RCC 7860 (cell line): ENCODE measurements at regions not wholly inside any gene's neighbourhood (a gene's known extent, or its start where the extent isn't known, plus 50 kb on each side); places are given as distances from the start of the nearest gene placed in this dataset.

Source experiments
- DNase-seq: peaks from one replicate; pipeline ENCODE4 v3.0.0-alpha.2; 2015; ENCODE audit warnings: low spot score
- FAIRE-seq: peaks from 2 replicates; lab custom pipeline; 2012; peaks lifted over from hg19 to GRCh38; lab: Jason Lieb, UNC

DNA sequence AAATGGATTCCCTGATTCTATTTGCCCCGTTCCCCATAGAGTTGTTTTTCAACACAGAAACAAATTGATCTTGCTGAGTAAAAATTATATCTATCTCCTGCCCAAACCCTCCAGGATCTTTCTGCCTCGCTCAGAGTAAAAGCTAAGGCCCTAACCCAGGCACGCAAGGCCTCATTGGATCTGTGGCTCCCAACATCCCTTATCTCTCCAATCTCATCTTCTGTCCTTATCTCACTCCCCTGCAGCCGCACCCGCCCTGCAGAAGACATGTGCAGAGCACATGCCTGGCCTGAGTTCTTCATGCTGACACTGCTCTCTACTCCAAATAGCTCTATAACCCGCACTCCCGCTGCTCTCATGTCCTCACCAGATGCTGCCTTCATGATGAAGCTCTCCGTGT lies 543.8 kb upstream of the ZFP42 start:
- FAIRE-seq (no peak), DNase-seq (no peak)

DNA sequence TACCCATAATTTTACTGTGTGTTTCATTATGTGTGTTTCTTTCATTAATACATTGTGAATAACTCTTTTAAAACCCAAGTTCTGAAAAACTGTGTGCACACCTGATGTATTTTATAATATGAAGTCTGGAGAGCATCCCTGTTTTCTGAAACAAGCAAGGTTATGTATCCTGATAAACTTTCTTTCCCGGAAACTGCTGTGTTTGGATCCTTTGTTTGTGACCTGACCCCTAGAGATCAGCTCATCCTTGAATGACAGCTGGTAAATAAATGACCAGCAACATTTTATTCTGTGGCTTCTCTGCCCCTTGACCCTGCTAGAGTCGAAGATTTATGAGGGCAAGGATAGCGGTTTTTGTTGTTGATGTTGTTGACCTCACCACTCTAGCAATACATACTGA lies 535.6 kb upstream of the ZFP42 start:
- no peak for FAIRE-seq
- no peak for DNase-seq

DNA sequence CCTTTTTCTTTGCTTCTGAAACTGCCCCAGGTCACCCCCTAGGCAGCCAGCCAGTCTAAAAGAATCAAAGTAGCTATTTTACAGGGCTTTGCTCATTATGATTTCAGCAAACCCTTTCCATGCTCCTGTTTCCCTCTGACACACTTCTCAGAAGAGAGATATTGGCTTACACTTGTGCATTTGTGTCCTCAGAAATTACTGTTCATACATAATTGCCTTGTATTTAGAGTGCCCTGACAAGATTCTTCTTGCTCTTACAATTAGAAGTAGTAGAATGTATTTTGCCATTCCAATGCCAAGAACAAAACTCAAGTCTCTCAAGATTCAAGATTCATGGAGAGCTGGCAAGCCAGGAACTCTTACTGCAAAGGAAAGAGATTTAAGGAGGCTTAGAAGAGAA lies 531.0 kb upstream of the ZFP42 start:
- DNase-seq (no peak), FAIRE-seq (no peak)

DNA sequence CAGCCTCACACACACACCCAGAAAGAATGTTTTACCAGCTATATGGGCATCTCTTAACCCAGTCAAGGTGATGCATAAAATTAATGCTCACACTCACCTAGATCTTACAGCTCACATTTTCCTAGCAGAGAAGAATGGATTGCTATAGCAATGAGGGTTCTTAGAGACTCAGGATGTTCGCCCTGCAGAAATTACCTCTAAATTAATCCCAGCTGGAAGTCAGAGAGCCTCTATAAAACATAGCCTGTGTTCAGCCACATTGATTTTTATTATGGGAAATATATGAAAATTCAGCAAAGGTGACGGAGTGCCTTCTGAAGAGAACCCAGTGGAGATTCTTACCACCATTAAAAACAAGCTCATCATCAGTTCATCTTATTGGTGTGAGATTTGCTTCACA lies 528.3 kb upstream of the ZFP42 start:
- FAIRE-seq = no peak
- no peak for DNase-seq

- no peak for DNase-seq
- FAIRE-seq = no peak
Measured at GRCh38 chr4:187469627-187470026, 525.9 kb upstream of the ZFP42 start.

DNA sequence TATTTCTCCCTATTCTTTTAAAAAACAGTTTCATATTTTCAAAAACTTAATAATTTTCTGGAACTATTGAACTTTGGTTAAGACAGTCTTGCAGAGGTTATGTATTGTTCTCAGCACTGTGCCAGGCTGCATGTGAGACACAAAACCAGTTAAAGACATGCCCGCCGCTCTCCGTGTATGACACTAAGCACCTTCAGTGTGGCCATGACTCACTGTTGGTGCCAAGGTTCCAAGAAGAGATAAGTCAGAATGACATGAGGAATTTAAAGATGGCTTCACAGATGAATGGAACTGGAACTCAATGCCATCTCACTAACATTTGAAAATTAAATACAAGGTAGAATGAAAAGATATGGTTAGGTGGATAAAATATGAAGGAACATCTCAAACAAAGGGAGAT lies 525.5 kb upstream of the ZFP42 start:
- DNase-seq (no peak), FAIRE-seq (no peak)

DNA sequence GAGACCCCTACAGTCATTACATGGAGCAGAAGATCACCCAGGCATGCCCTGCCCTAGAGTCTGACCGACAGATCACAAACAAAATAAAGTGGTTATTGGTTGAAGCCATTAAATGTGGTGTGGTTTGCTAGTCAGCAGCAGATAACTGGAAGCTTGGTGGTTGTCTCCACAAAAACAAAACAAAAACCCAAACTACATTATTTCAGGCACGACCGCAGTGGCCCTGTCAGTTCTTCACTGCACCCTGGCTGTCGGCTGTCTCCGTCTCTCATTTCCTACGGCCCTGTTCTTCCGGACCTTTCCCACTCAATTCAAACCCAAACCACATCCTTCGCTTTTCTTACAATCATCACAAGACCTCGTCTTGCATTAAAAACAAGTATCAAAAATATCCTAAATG lies 521.3 kb upstream of the ZFP42 start:
- DNase-seq (no peak), FAIRE-seq (no peak)

- DNase-seq (no peak), FAIRE-seq (no peak)
Measured at GRCh38 chr4:187475901-187476300, 519.7 kb upstream of the ZFP42 start.

- FAIRE-seq = no peak
- DNase-seq = no peak
Measured at GRCh38 chr4:187477224-187477623, 518.3 kb upstream of the ZFP42 start.

- no peak for DNase-seq
- no peak for FAIRE-seq
Measured at GRCh38 chr4:187478292-187479140, 517.1 kb upstream of the ZFP42 start.

DNA sequence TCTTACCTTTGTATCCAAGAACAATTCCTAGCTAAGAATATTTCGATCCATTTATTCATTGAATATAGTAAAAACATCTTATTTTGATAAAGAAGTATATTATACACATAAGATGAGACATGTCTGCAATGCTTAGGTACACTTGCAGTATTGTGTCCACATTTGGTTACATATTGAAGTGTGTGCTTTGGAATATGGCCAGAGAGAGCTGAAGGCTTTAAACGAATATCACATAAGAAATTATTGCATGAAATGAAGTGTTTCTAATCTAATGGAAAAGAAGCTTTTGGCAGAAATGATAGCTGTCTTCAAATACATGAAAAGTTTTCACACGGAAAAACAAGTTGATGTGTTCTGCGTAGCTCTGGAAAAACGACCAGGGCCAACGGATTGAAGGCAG lies 516.1 kb upstream of the ZFP42 start:
- DNase-seq (no peak), FAIRE-seq (no peak)

DNA sequence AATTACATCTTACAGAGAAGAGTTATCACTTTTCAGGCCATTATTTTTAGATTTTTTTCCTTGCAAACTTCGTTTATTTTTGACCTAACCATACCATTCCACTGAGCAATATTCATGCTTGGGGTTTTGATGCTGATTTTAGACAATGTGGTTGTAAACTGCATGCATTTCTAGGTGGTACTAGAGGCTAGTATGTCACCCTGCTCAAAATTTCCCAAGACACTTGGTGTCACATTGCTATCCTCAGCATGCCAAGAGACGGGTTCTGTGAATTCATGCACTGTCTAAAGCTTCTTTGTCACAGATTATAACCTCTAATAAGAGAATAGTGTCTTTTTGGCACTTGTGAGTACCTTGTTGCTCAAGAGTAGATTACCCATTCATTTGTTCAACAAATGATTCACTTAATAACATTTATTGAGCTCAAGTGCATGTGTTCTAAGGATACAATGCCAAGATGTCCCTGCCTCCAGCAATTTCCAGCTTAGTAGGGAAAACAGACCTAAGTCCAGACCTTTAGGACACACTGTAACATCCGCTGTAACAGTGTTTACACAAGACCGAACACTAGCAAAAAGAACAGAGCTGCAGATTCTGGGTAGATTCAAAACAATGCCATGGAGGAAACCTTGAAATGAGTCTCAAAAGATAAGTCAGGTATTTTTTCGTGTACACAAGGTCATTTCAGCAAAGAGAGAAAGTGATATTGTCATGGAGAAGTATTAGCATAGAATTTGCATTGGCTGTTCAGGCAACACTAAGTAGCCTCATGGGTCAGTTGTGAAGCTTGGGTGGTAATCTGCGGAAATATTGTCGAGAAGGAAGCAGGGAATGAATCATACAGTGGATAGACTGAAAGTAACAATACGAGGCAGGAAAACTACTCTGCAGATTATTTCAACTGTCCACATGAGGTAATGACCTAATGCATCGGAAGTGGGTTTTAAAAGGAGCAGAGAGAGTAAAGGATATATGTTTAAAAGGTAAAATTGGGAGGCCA lies 515.1 kb upstream of the ZFP42 start:
- no peak for FAIRE-seq
- no peak for DNase-seq

- DNase-seq (no peak), FAIRE-seq (no peak)
Measured at GRCh38 chr4:187484186-187484585, 511.4 kb upstream of the ZFP42 start.

- no peak for DNase-seq
- FAIRE-seq = no peak
Measured at GRCh38 chr4:187485676-187486075, 509.9 kb upstream of the ZFP42 start.

DNA sequence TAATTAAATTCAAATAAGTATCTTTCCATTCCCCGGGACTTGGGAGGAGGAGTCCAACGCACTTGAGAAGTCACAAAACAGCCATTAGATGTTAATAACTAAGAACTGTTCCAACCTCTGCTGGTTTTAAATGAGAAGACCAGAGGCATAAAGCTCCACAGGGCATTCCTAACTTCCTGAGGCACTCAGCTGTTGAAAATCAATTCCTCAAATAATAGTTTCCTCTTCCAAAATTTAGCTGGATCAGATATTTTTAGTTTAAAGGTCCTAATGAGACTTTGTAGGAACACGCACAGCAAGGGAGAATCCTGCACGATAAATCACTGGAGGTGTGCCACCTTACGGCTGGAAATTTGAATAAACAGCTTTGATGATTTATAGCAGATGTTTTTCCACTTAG lies 504.3 kb upstream of the ZFP42 start:
- FAIRE-seq (no peak), DNase-seq (no peak)

DNA sequence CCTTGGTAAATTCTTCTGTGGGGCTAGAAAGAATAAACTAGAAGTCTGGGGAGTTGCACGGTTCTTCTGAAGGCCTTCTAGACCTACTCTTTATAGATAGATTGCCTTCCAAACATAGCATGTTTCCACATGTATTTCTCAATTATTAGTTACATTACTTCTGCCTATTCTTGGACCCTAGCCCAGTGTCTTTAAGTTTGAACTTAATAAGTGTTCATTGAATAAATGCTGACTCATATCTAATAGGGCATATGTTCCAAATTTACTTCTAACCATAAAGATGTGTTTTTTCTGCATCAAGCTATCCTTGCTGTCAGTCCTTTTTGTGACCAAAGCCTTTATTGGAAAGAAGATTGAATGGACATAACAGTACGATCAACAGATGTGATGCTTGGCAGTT lies 503.6 kb upstream of the ZFP42 start:
- FAIRE-seq = no peak
- DNase-seq = no peak

DNA sequence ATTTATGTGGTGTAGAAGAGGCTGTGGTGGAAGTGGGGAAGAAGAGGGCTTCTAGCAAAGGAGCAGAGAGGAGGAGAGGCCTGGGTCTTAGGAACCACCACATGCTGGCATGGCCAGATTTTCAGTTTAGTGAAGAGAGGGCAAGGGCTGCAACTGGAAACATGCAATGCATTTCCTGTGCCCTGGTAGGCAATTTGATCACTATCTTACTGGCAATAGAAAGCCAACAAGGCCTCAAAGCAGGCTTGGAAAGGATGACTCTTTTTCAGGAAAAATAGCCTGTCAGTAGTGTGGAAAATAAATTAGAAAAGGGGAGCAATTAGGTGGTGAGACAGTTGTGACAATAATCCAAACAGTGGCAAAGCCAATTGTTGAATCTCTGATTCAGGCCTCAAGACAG lies 501.9 kb upstream of the ZFP42 start:
- DNase-seq (no peak), FAIRE-seq (no peak)

DNA sequence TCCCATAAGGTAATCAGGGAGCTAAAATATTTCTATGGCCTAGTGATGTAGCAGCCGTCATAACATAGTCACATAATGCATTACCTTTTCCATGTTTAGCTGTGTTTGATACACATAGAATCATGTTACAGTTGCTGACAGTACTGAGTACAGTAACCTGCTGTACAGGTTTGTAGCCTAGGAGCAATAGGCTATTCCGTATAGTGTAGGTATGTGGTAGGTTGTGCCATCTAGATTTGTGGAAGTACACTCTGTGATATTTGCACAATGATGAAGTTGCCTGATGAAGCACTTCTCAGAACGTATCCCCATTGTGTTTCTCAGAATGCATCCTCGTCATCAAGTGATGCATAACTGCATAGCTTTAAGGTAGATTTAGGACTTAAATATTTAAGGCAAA lies 495.6 kb upstream of the ZFP42 start:
- FAIRE-seq = no peak

DNA sequence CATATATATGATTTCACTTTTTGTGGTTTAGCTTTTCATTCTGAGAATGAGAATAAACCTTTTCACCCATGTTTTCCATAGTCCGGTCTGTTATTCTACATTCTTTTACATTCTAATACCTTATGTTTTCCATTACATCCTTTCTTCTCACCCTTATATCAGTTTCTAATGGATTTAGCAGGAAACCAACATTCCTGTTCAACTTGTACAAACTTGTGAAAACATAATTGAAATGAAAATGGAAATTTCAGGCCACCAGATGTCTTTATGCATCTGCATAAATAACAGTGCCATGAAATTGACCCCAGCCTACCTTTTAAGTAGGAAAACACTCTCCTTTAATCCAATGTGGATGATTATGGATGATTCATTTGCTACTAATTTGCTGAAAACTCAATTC lies 494.8 kb upstream of the ZFP42 start:
- DNase-seq (no peak), FAIRE-seq (no peak)

More for the DNA sequence above, 495.6 kb upstream of the ZFP42 start:
- no peak for DNase-seq

- no peak for DNase-seq
- FAIRE-seq = no peak
Measured at GRCh38 chr4:187501731-187502130, 493.8 kb upstream of the ZFP42 start.

GRCh38 chr4:187504974-187505797 lies 490.4 kb upstream of the ZFP42 start:
- no peak for DNase-seq
- FAIRE-seq = no peak
